SK-N-SH (cell line): ENCODE measurements at regions not wholly inside any gene's neighbourhood (a gene's known extent, or its start where the extent isn't known, plus 50 kb on each side); places are given as distances from the start of the nearest gene placed in this dataset.

Experiments used
- CTCF ChIA-PET: fragments of 300-600, 350-600 bp; formaldehyde crosslinking; extraction: SDS; loops from one replicate; lab custom pipeline; 2021; lab: Yijun Ruan, JAX
- POLR2A ChIA-PET: fragments of 350-600 bp; sonication (Branson Sonifier 250); formaldehyde crosslinking; extraction: SDS; loops from one replicate; lab custom pipeline; 2020; ENCODE audit warnings: antibody characterized with exemption, inconsistent platforms; lab: Yijun Ruan, JAX
- DNase-seq: peaks from one replicate; pipeline ENCODE4 v3.0.0; 2012
- H2AFZ ChIP-seq: fragments of 200-600 bp; sonication (generic); 2 replicates; pipeline ENCODE4 v1.8.1; 2016; ENCODE audit warnings: antibody characterized with exemption, mild to moderate bottlenecking, low read depth
- H3F3A ChIP-seq: fragments of 200-600 bp; sonication (generic); replicated peaks from 2 replicates; pipeline ENCODE3; 2016; ENCODE audit warnings: antibody characterized with exemption, mild to moderate bottlenecking; ENCODE audit not compliant: insufficient read depth
- H3K27ac ChIP-seq, 2 experiments: fragments of 200-500 bp in 1 of 2; fragments of 200-600 bp in 1 of 2; sonication (Bioruptor generic) in 1 of 2; sonication (generic), shearing (Covaris generic) in 1 of 2; 2 replicates each; pipeline versions ENCODE4 v1.5.1 to v1.6.1; 2014 to 2016; ENCODE audit warnings: low read depth in 2 of 2, inconsistent platforms in 1 of 2, low read length in 1 of 2, mild to moderate bottlenecking in 1 of 2, mixed read lengths in 1 of 2
- H3K27me3 ChIP-seq: fragments of 200-600 bp; sonication (generic), shearing (Covaris generic); 2 replicates; pipeline ENCODE4 v1.6.1; 2016; ENCODE audit warnings: mixed run types; ENCODE audit not compliant: insufficient read depth
- H3K36me3 ChIP-seq, 2 experiments: fragments of 200-500 bp in 1 of 2; fragments of 200-600 bp in 1 of 2; sonication (Bioruptor generic) in 1 of 2; sonication (generic) in 1 of 2; replicated peaks in 1 of 2; 2 replicates each; pipeline versions ENCODE3 to v1.5.1; 2014 to 2016; ENCODE audit warnings: low read length in 1 of 2, mild to moderate bottlenecking in 1 of 2; ENCODE audit not compliant: insufficient read depth in 2 of 2, control insufficient read depth in 1 of 2
- H3K4me1 ChIP-seq, 2 experiments: fragments of 200-500 bp in 1 of 2; fragments of 200-600 bp in 1 of 2; sonication (Bioruptor generic) in 1 of 2; sonication (generic), shearing (Covaris generic) in 1 of 2; 2 replicates each; pipeline versions ENCODE4 v1.5.1 to v1.6.1; 2014 to 2016; ENCODE audit warnings: low read depth in 1 of 2, low read length in 1 of 2, mixed run types in 1 of 2; ENCODE audit not compliant: insufficient read depth in 2 of 2, control insufficient read depth in 1 of 2
- H3K4me2 ChIP-seq: fragments of 200-600 bp; sonication (generic), shearing (Covaris generic); 2 replicates; pipeline ENCODE4 v1.6.1; 2017; ENCODE audit warnings: mixed run types
- H3K4me3 ChIP-seq, 2 experiments: fragments of 200-500 bp in 1 of 2; fragments of 200-600 bp in 1 of 2; sonication (Bioruptor generic) in 1 of 2; sonication (generic), shearing (Covaris generic) in 1 of 2; 2 replicates each; pipeline versions ENCODE4 v1.5.1 to v1.8.1; 2014 to 2016; ENCODE audit warnings: low read depth in 2 of 2, inconsistent platforms in 1 of 2, low read length in 1 of 2, mild to moderate bottlenecking in 1 of 2, mixed read lengths in 1 of 2, moderate library complexity in 1 of 2
- H3K79me2 ChIP-seq: fragments of 200-600 bp; sonication (generic); 2 replicates; pipeline ENCODE4 v1.8.1; 2017; ENCODE audit warnings: mild to moderate bottlenecking; ENCODE audit not compliant: insufficient read depth
- H3K9ac ChIP-seq: fragments of 200-600 bp; sonication (generic); 2 replicates; pipeline ENCODE4 v1.6.1; 2017; ENCODE audit warnings: mixed run types
- H3K9me2 ChIP-seq: fragments of 200-600 bp; sonication (generic); 2 replicates; pipeline ENCODE4 v1.6.1; 2017; ENCODE audit warnings: mixed run types
- H3K9me3 ChIP-seq: fragments of 200-600 bp; sonication (generic); 2 replicates; pipeline ENCODE4 v1.6.1; 2017; ENCODE audit warnings: mixed run types, mild to moderate bottlenecking, moderate library complexity
- H4K20me1 ChIP-seq: fragments of 200-600 bp; sonication (generic); 2 replicates; pipeline ENCODE4 v1.6.1; 2017; ENCODE audit warnings: mild to moderate bottlenecking, mixed run types; ENCODE audit not compliant: insufficient read depth
- EZH2phosphoT487 ChIP-seq: fragments of 200-600 bp; sonication (generic); IDR thresholded peaks from 2 replicates; pipeline ENCODE4 v1.6.1; 2017; ENCODE audit warnings: low read depth, mixed run types, mild to moderate bottlenecking, antibody characterized with exemption, moderate library complexity, borderline replicate concordance
- FOXJ3 ChIP-seq: sonication (generic); formaldehyde crosslinking; IDR thresholded peaks from 2 replicates; pipeline ENCODE4 v1.5.1; 2020; ENCODE audit warnings: mild to moderate bottlenecking, missing genetic modification reagents
- GABPA ChIP-seq: IDR thresholded peaks from 2 replicates; pipeline ENCODE4 v1.4.0; 2012; ENCODE audit warnings: low read depth, mild to moderate bottlenecking
- GATA2 ChIP-seq: sonication (generic); formaldehyde crosslinking; IDR thresholded peaks from 2 replicates; pipeline ENCODE4 v1.5.0; 2020; ENCODE audit warnings: mild to moderate bottlenecking, missing genetic modification reagents
- IRF3 ChIP-seq: fragments of 150-350 bp; IDR thresholded peaks from 2 replicates; pipeline ENCODE4 v1.6.1; 2016; ENCODE audit warnings: mild to moderate bottlenecking, low read depth, low read length
- JUND ChIP-seq: IDR thresholded peaks from 2 replicates; pipeline ENCODE4 v1.4.0; 2012
- NFIC ChIP-seq: IDR thresholded peaks from 2 replicates; pipeline ENCODE4 v1.4.0; 2012; ENCODE audit warnings: borderline replicate concordance
- NRF1 ChIP-seq: IDR thresholded peaks from 2 replicates; pipeline ENCODE4 v1.6.1; 2012; ENCODE audit warnings: low read depth, mild to moderate bottlenecking, low read length
- RCOR1 ChIP-seq: fragments of 150-350 bp; IDR thresholded peaks from 2 replicates; pipeline ENCODE4 v1.6.1; 2017; ENCODE audit warnings: antibody characterized with exemption, low read length
- REST ChIP-seq: IDR thresholded peaks from 2 replicates; pipeline ENCODE4 v1.6.1; 2012; ENCODE audit warnings: mild to moderate bottlenecking, low read depth, low read length, moderate library complexity
- RFX5 ChIP-seq: IDR thresholded peaks from 2 replicates; pipeline ENCODE4 v1.6.1; 2012; ENCODE audit warnings: mild to moderate bottlenecking, improper control_type of control experiment, low read length
- SIN3A ChIP-seq: IDR thresholded peaks from 2 replicates; pipeline ENCODE4 v1.6.1; 2012; ENCODE audit warnings: low read depth, mild to moderate bottlenecking, low read length, moderate library complexity, borderline replicate concordance
- TEAD4 ChIP-seq: IDR thresholded peaks from 2 replicates; pipeline ENCODE4 v1.4.0; 2012; ENCODE audit warnings: mild to moderate bottlenecking, borderline replicate concordance; ENCODE audit not compliant: insufficient read depth
- USF1 ChIP-seq: IDR thresholded peaks from 2 replicates; pipeline ENCODE4 v1.4.0; 2012; ENCODE audit warnings: low read depth, borderline replicate concordance
- USF2 ChIP-seq: fragments of 150-350 bp; IDR thresholded peaks from 2 replicates; pipeline ENCODE4 v1.6.1; 2017; ENCODE audit warnings: antibody characterized with exemption, low read length, low read depth, borderline replicate concordance

- H3K9me3 ChIP-seq: no peaks in the 10 kb centered on the region
Measured at GRCh38 chr6:88266126-88266525, 100.0 kb upstream of the CNR1 start.

More at GRCh38 chr6:88266126-88266525, 100.0 kb upstream of the CNR1 start:
- no peak for DNase-seq
- no peak for TF ChIP-seq REST
- TF ChIP-seq SIN3A: no peak
- TF ChIP-seq IRF3: no peak
- TF ChIP-seq USF1: no peak
- no peak for TF ChIP-seq EZH2phosphoT487
- no peak for TF ChIP-seq GATA2
- no peak for TF ChIP-seq USF2
- no peak for TF ChIP-seq NRF1
- TF ChIP-seq GABPA: no peak
- no peak for TF ChIP-seq TEAD4
- no peak for TF ChIP-seq RCOR1
- TF ChIP-seq NFIC: no peak
- TF ChIP-seq FOXJ3 (CRISPR knock-in tag): no peak
- TF ChIP-seq RFX5: no peak
- TF ChIP-seq JUND: no peak
- no peak overlapping the region for H3K27ac ChIP-seq
- H3F3A ChIP-seq: no peaks in the 10 kb centered on the region
- H3K9me2 ChIP-seq: no peaks in the 10 kb centered on the region
- ChIA-PET CTCF (no interaction called here), POLR2A (no interaction called here)
- H3K79me2 ChIP-seq: no peaks in the 10 kb centered on the region
- H3K9ac ChIP-seq: no peak overlapping the region
- peaks cover 0 to 7% of the 10 kb centered on the region in 2 experiments; a peak in 2 of 4 replicates for H3K4me1 ChIP-seq
- H2AFZ ChIP-seq: no peak overlapping the region
- H3K36me3 ChIP-seq: no peaks in the 10 kb centered on the region
- H4K20me1 ChIP-seq: no peaks in the 10 kb centered on the region
- no peaks in the 10 kb centered on the region for H3K27me3 ChIP-seq
- no peak overlapping the region for H3K4me3 ChIP-seq
- no peak overlapping the region for H3K4me2 ChIP-seq
